ENCODE measurements at regions not wholly inside any gene's neighbourhood (a gene's known extent, or its start where the extent isn't known, plus 50 kb on each side); places are given as distances from the start of the nearest gene placed in this dataset.

- TF ChIP-seq POU5F1 (IDR thresholded peaks at IDR 0.05; ENCODE audit: low read depth, low read length) (no peak), ATF3 (IDR thresholded peaks at IDR 0.05; ENCODE audit: insufficient read depth, low read depth, low read length) (no peak), SIN3A (conservative IDR thresholded peaks at IDR 0.05 in 1 of 2, IDR thresholded peaks at IDR 0.05 in 1 of 2; ENCODE audit: low read depth in 1 of 2, low read length in 2 of 2) (no peak), POLR2A (IDR thresholded peaks at IDR 0.05; ENCODE audit: control extremely low read depth in 1 of 2, low read depth in 2 of 2, low read length in 2 of 2) (no peak), EZH2 (IDR thresholded peaks at IDR 0.05; ENCODE audit: low read depth, low read length, severe bottlenecking) (no peak), TAF7 (optimal IDR thresholded peaks at IDR 0.05; ENCODE audit: borderline replicate concordance, low read depth, low read length) (no peak), EGR1 (IDR thresholded peaks at IDR 0.05; ENCODE audit: borderline replicate concordance, low read depth, low read length) (no peak)
These were observed 799.0 kb downstream of the KCNJ2 start for GRCh38 chr17:70968302-70968701.
